IMR-90 (cell line): ENCODE measurements at regions not wholly inside any gene's neighbourhood (a gene's known extent, or its start where the extent isn't known, plus 50 kb on each side); places are given as distances from the start of the nearest gene placed in this dataset.

Experiments
- BHLHE40 ChIP-seq: fragments of 150-350 bp; IDR thresholded peaks from 2 replicates; pipeline ENCODE4 v1.6.1; 2016; ENCODE audit warnings: mild to moderate bottlenecking, low read depth, low read length
- MAZ ChIP-seq: IDR thresholded peaks from 2 replicates; pipeline ENCODE4 v1.6.1; 2012; ENCODE audit warnings: low read depth, mild to moderate bottlenecking, low read length, improper control_type of control experiment, moderate library complexity, borderline replicate concordance
- POLR2A ChIP-seq: IDR thresholded peaks from 2 replicates; pipeline ENCODE4 v1.6.1; 2012; ENCODE audit warnings: mild to moderate bottlenecking, low read depth, low read length
- RAD21 ChIP-seq: IDR thresholded peaks from 2 replicates; pipeline ENCODE4 v1.6.1; 2012; ENCODE audit warnings: low read length, improper control_type of control experiment
- RFX5 ChIP-seq: IDR thresholded peaks from 2 replicates; pipeline ENCODE4 v1.8.0; 2012; ENCODE audit warnings: low read depth, mild to moderate bottlenecking, low read length, moderate library complexity
- SMC3 ChIP-seq: fragments of 150-350 bp; IDR thresholded peaks from 2 replicates; pipeline ENCODE4 v1.6.1; 2016; ENCODE audit warnings: low read depth, mild to moderate bottlenecking, antibody characterized with exemption, low read length, moderate library complexity
- TF ChIP-seq, protein P1 (sequence below): conservative IDR thresholded peaks from 2 replicates; pipeline ENCODE4 v1.5.1; 2012; ENCODE audit warnings: mild to moderate bottlenecking, low read depth, low read length, improper control_type of control experiment

DNA sequence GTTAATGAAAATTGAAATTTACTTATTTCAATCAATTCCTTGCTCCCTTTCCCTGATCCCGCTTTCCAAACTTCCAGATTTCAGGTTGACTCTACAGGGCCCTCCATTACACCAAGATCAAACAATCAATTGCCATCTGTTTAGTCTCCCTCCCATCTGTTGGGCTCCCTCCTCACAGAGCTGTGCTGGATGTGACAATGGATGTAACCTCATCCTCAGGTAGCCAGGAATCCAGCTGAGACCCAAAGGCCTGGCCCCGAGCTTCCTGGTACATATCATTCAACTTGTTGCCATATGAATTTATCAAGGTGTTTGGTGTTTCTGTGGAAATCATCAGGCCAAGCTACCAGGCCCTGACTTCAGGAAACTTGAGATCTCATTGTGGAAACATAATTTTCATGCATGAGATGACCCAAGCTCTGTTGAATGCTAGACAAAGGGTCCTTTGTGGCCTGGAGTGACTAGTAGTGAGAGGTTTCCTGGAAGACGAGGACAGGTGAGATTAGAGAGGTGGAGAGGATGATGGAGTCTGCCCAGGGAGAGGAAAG lies 148.6 kb upstream of the PDE1C start:
- TF ChIP-seq POLR2A: no peak
- TF ChIP-seq, protein P1, sequence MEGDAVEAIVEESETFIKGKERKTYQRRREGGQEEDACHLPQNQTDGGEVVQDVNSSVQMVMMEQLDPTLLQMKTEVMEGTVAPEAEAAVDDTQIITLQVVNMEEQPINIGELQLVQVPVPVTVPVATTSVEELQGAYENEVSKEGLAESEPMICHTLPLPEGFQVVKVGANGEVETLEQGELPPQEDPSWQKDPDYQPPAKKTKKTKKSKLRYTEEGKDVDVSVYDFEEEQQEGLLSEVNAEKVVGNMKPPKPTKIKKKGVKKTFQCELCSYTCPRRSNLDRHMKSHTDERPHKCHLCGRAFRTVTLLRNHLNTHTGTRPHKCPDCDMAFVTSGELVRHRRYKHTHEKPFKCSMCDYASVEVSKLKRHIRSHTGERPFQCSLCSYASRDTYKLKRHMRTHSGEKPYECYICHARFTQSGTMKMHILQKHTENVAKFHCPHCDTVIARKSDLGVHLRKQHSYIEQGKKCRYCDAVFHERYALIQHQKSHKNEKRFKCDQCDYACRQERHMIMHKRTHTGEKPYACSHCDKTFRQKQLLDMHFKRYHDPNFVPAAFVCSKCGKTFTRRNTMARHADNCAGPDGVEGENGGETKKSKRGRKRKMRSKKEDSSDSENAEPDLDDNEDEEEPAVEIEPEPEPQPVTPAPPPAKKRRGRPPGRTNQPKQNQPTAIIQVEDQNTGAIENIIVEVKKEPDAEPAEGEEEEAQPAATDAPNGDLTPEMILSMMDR: no peak
- TF ChIP-seq BHLHE40: no peak
- TF ChIP-seq MAZ: no peak
- no peak for TF ChIP-seq RFX5
- TF ChIP-seq RAD21: no peak
- no peak for TF ChIP-seq SMC3
